ENCODE measurements at regions not wholly inside any gene's neighbourhood (a gene's known extent, or its start where the extent isn't known, plus 50 kb on each side); places are given as distances from the start of the nearest gene placed in this dataset.

DNA sequence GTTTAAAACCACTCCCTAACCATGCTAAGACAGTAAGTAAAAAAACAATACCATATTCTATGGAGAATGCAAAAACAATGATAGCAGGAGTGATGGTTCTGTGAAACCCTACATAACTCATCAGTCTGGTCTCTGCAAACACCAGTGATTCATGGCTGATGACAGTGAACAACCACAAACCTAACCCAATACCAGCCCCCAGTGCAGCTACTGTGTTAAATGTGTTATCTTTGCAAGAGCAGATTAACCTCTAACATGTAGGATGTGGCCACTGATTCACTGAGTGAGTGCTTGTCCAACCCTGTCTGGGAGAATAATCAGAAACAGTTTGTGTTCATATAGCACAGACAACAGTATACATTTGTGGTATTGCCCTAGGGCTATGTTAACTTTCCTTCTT, 100.2 kb upstream of the COG2 start:
- no peak for TF ChIP-seq POLR2A (IDR thresholded peaks at IDR 0.05; ENCODE audit: low read depth, low read length)
- no peak for TF ChIP-seq TAF1 (IDR thresholded peaks at IDR 0.05; ENCODE audit: borderline replicate concordance, low read depth, low read length)
